GM18873 (cell line): ENCODE measurements at regions not wholly inside any gene's neighbourhood (a gene's known extent, or its start where the extent isn't known, plus 50 kb on each side); places are given as distances from the start of the nearest gene placed in this dataset.

Experiments used
- ATAC-seq: cut with Tn5 transposase; IDR thresholded peaks from one replicate; pipeline ENCODE4 v1.9.1; 2021; ENCODE audit warnings: mild to moderate bottlenecking, moderate library complexity, moderate number of reproducible peaks; ENCODE audit not compliant: unreplicated experiment, low FRiP score

DNA sequence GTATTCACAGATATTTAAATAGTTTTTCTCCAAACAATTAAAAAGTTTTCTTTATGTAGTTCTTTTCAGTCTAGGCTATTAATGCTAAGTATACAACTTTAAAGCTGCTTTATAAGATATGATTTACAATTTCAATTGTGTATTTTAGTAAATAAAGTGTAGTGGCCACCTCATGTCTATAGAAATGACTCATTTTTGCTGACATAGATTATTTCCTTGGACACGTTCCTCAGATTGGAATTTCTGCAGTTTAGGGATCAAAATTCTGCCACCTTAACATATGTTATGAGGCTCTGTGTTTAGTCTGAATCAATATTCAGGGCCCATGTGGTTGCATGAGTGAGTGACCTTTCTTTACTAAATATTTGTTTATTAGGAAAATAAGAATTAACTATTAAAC, 750.2 kb downstream of the IRX1 start:
- ATAC-seq: no peak

DNA sequence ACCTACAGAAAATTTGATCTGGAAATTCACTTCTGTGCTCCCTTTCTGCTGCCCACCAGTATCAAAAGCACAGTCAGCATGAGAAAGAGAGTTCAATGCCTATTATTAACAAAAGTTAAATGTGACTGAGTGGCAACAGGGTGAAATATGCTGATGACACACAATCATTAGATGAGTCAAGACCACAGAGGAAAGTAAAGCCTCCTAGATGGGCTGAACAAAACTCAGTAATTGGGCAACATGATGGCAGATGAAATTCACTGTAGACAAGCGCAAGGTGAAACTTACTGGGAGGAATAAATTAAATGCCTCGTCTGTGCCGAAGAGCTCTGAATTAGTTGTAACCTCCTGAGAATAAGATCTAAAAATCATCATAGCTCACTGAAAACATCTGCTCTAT, 752.8 kb downstream of the IRX1 start:
- ATAC-seq: no peak

DNA sequence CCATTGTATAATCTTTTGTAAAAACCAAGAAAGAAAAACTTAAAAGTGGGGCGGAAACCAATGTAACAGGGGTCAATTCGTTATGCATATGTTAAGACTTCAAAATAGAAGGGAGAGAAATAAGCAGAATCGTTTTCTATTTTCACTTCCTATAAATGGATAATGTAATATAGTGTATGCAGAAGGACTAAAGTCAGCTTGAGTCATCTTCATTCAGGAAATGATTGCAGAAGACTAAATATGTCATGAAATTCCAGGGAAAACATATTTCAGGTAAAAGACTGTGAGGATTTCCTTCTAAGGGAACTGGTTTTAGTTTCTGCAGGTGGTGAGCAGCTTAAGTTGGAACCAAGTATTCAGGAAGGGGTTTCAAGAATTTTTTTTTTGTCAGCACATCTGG, 753.3 kb downstream of the IRX1 start:
- no peak for ATAC-seq

DNA sequence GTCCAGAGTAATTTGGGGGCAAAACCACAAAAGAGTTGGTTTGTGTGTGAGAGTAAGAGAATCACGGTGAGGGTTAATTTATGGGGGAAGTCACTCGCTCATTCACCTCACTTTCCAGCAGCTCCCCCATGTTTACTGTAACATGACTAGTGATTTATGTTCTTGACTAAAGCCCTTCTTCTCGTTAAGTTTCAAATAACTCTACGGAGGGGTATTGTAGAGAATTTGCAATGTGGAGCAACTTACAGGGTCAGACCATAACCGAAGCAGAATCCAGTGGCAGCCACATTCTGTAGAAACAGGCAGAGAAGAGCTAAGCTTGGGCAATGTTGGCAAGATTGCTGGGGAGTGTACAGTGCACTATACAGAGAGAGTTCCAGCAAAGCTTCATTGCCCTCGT, 760.6 kb downstream of the IRX1 start:
- no peak for ATAC-seq

DNA sequence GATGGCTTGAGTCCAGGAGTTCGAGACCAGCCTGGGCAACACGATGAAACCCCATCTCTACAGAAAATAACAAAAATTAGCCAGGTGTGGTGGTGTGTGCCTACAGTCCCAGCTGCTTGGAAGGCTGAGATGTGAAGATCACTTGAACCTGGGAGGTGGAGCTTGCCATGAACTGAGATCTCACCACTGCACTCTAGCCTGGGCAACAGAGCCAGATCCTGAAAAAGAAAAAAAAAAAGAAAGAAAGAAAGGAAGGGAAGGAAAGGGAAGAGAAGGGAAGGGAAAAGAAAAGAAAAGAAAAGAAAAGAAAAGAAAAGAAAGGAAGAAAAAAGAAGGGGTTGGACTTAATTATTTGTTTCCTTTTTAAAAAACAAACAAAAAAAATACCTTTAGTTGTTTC, 764.2 kb downstream of the IRX1 start:
- ATAC-seq: no peak

DNA sequence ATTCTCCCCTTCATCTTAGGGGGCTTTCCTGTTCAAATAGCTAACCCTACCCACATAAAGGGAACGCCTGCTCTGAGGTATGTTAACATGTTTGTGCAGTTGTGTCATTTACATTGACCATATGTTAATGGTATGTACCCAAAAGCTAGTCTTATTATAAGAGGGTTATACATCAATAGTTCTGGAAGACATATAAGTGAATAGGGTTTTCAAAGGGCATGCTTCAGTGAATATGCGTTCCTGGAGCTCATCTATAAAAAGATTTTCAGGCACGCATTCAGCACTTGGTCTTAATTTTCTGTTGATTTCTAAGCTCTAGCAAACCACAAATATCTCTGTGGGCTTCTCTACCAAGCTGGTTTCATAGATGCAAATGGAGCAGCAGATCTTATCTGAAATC, 766.1 kb downstream of the IRX1 start:
- ATAC-seq: no peak

DNA sequence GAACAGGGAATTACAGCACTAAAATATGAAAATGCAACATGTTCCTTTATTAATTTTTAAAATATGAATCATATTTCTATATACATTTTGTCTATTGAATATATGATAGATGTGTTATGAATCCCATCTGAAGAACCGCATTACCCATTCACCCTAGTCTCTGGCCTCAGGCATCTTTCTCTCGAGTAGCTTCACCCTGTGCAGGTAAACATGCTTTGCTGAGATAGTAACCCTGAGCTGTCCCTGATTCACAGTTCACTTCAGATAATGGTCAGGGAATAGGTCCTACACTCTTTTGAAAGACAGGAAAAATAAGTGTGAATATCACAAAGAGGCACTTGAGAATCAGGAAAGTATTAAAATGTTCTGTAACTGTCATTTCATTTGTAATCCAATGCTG, 766.8 kb downstream of the IRX1 start:
- ATAC-seq: no peak

DNA sequence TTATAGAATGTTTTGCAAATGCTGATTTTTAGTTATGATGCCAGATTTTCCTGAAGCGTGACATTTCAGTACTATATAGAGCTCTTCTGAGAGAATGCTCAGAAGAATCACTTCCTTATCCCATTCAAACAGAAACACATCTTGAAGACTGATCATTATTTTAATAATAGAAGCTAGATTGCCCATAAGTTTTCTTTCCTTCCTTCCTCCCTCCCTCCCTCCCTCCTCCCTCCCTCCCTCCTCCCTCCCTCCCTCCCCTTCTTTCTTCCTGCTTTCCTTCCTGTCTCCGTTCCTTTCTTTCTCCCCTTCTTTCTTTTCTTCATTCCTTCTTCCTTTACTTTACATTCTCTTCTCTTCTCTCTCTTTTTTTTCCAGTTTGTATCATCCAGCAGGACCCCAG, 767.4 kb downstream of the IRX1 start:
- ATAC-seq: no peak

DNA sequence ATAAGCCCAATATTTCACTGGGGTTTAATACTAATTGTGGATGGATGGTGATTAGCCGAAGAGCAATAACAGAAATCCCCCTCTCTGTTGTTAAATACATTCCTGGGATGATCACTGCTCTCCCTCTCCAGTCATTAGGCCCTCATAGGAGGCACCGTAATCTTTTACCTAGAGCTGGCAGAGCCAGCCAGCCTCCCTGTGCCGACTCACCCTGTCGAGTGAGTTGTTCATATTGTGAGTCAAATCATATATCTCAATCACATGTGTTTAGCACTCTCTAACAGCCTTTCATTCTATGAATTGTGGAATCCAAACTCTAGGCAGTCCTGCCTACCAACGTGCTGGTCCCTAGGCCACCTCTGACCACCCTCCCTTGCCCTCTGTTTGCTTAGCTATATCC, 771.0 kb downstream of the IRX1 start:
- ATAC-seq: no peak

DNA sequence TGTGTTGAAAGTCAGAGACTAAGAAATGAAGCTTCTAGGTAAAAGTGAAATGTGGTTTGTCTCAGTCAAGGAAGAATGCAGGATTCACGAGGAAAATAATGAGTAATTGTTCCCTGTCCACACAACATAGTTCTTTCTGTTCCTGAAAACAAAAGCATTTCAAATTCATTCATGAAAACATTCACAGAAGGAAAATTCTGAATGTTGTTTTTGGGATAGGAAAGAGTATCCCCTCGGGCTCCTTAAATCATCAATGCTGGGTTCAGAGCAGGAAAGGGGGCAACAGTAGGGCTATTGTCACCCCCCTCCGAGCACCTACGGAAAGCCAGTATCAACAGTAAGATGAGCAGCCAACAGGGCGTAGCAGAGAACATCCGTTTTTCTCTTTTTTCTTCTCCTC, 769.9 kb upstream of the ADAMTS16 start:
- no peak for ATAC-seq

DNA sequence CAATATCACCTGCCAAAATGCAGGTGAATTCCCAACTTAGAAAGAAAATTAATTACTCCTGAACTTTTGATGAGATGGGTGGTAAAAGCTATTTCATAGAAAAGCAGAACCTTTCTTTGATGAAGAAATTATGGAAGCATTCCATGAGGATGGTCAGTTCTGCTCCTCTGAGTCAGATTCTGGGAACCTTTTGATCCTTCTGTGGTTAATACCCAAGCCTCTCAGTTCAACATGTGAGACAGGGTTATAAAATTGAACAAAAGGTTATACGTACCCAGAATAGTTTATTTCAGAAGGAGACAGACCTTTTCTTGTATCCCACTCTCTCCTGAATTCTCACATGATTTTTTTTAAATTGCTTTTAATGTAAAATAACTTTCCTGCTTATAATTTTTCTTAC, 767.6 kb upstream of the ADAMTS16 start:
- no peak for ATAC-seq

DNA sequence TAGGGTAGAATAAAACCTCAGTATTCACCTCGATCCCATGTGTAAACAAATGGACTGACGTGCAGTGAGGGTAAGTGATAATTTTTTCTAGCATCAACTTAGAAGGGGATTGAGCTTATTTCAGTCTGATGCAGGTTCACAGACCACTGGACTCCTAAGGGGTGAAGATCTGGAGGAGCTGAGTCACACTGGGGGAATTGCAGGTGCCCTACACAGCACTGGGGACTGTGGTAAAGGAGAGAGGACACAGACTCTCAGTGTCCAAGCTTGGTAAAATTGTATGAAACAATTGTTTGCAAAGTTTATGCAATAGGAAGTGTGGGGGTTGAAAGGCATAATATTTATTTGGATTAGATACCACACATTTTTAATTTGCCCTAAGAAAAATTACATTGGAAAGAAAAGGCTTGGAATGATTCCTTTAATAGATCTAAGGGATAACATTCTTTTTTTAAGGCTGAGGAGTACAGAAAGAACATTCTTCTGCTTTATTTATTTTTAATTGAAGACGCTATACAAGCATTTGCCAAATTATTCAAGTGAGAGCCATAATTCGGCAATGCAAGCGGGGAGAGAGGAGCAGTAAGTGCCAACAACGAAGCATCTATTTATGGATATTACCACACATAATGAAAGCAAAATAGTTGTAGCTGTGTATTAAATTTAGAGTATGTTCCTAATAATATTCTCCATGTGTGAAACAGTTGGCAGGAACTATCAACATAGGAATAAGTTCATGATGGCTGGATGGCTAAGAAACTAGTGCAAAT, 766.9 kb upstream of the ADAMTS16 start:
- ATAC-seq: no peak

DNA sequence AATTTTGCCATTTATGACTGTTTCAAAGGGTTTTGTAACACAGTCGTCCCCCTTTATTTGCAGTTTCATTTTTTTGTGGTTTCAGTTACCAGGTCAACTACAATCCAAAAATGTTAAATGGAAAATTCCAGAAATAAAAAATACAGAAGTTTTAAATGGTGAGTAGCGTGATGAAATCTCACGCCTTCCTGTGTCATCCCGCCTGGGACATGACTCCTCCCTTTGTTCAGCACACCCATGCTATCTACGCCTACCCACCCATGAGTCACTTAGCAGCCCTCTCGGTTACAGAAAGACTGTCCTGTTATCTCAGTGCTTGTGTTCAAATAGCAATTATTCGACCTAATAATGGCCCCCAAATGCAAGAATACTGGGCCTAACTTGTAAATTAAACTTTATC, 765.3 kb upstream of the ADAMTS16 start:
- ATAC-seq: no peak

DNA sequence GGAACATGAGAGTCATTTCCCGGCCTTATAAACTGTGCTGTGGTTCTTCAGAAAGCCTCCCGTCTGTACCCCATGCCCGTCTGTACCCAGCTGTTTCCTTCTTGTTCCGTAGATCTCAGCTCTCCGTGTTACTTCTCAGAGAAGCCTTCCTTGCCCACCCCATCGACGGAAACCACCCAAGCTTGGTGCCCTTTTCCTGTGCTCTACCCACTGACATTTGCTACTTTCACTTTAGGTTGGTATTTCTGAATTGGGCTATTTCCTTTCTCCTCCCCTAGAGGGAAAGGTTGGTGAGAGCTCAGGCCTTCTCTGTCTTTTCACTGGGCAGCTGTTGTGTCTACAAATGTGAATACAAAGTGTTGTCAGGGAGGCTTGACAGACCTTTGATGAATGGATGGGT, 764.5 kb upstream of the ADAMTS16 start:
- ATAC-seq: no peak

DNA sequence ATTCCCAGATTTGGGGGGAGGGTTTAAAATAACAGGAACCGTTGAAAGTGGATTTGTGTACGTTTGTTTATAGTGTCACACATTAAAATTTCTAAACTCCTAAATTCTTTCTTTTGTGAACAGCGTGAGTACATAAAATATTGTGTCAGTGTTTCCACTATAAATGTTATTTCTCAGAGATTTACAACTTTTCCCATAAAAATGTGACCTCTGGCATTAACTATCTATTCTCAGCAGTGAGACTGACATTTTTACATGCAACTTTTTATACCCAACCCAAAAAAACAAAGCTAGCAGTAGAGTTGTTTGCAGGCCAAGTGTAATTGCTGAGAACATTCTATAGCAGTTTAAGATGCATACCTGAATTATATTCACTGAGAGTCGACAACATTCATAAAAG, 757.0 kb upstream of the ADAMTS16 start:
- no peak for ATAC-seq

DNA sequence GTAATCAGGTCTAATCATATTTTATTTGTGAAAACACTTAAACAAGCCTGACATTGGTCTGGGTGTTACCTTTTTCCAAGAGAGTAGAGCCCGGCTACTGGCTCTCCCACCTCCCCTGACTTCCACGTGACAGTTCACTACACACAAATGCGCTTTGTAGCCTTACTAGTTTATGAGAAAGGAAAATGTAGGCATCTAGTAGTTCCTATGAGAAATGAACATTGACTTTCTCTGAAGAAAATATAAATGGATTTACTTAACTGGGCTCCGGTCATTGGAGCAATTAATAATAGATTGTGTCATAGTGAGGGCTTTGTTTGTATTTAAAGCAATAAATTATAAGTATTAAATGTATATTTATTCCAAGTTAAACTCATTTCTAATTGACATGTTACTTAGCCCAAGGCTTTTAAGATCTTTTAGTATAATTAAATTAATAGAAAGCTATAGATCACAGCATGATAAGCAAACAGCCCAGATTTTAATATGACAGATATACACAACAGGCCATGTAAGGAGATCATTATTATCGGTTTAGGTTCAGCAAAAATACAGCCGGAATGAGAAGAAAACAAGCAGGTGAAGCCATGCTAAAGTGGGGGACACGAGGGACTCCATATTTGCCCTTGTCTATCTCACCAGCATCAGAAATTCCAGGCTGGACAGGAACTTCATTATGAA, 756.5 kb upstream of the ADAMTS16 start:
- no peak for ATAC-seq

DNA sequence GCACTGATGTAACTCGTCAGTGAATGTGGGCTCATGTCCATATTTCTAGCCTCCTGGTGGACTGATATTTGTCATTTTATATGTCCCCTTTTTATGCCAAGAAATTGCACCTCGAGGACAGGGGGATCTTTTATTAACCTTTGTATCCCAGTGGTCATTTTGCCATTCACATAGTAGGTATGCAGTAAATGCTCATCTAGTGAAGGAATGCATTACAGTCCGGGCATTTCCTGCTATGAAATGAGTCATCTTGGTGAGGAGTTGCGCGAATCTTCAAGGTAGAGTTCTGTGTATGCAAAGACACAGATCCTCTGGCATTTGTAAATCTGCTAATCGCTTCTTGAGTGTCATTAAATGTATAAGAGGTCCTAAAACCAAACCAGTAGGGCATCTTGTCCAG, 755.5 kb upstream of the ADAMTS16 start:
- no peak for ATAC-seq

DNA sequence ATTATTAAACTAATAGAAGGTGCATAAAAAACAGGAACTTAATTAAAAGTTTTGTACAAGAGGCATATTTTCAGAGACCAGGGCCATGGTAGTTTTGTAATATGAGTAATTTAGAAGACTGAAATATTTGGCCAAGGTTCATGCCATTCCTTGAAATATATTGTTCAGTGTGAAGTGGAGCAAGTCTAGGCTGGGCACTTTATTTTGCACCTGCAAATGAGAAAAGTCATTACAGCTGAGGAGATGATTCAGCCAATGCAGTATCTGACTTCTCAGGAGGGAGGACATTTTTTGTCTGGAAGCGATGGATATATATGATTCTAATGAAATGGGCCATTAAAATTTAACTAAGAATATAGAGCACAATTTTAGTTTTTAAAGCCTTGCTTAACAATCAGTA, 754.0 kb upstream of the ADAMTS16 start:
- ATAC-seq: no peak

DNA sequence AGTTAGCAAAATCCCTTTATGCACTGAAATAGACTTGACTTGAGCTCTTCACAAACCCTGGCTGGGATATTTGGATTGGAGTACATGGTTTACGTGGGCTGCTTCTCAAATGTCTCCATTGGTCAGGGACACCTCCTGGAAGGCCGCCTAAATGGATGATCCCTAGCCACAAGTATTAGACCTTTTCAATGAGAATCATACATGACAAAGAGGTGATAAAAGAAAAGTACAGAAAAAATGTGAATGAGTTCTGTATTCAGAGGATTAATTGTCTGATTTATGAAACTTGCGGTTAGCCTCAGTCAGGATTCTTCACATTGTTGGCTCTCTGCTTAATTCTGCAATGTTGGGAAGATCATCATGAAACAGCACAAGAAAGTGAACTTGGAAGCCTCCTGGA, 752.8 kb upstream of the ADAMTS16 start:
- ATAC-seq: no peak

DNA sequence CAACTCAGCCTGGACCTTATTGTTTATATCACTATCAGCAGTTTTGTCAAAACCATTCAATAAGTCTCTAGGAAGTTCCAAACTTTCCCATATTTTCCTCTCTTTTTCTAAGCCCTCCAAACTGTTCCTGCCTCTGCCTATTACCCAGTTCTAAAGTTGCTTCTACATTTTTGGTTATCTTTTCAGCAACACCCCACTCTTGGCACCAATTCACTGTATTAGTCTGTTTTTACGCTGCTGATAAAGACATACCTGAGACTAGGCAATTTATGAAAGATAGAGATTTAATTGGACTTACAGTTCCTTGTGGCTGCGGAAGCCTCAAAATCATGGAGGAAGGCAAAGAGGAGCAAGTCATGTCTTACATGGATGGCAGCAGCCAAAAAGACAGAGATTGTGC, 744.4 kb upstream of the ADAMTS16 start:
- no peak for ATAC-seq

DNA sequence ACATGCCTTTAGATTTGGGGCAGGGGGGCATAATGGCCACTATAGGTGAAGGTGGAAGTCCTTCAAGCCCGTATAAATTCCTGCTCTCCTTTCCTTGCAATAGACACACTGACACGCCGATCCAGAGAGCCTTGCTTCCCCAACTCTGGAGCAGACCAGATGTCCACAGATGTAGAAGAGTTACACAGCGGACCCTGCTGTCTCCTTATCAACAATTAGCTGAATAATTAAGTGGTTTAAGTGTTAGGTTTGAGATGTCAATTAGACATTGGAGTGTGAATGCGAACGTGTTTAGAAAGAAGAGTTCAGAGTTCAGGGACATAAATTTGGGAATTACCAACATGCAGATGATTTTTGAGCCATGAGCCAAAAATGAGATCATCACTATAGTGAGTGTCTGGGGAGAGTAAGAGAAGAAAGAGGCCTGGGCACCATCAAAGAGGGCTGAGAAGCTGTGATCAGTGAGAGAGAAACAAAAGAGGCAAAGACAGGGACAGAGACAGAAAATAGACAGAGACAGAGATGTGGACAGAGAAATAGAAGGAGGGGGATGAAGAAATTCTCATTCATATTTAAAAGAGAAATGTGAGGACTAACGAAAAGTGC, 734.4 kb upstream of the ADAMTS16 start:
- ATAC-seq: no peak

DNA sequence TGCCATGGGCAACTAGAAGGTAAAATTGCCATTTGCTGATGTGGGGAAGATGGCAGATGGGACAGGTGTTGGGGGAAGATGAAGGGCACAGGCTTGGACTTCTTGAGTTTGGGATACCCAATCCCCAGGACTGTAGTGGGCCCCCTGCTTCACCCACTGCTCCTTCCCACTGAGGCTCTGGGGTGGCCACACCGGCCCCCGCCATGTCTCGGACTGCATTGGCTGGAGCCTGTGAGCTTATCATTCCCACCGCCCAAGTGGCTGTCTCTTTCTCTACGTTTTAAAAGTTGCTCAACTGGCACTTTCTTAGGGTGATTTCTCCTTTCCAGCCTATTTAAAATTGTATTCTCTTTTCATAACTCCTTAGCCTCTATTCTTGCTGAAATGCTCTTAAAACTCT, 730.0 kb upstream of the ADAMTS16 start:
- no peak for ATAC-seq
